Esophagus muscularis mucosa (tissue), 3 donors: ENCODE measurements at regions not wholly inside any gene's neighbourhood (a gene's known extent, or its start where the extent isn't known, plus 50 kb on each side); places are given as distances from the start of the nearest gene placed in this dataset.

Source experiments
- CTCF ChIP-seq, 3 experiments: fragments of 200-600 bp in 2 of 3; fragments of 450-650 bp in 1 of 3; sonication (generic) in 2 of 3; IDR thresholded peaks; one replicate each; pipeline ENCODE4 v1.5.1; 2017 to 2019; ENCODE audit warnings: antibody characterized with exemption in 3 of 3, mild to moderate bottlenecking in 2 of 3, moderate library complexity in 1 of 3
- POLR2AphosphoS5 ChIP-seq, 2 donors: sonication (generic); formaldehyde crosslinking; IDR thresholded peaks; one replicate each; pipeline ENCODE4 v1.6.1; 2017; ENCODE audit warnings: antibody characterized with exemption in 2 of 2

- TF ChIP-seq POLR2AphosphoS5 (IDR thresholded peaks at IDR 0.05) (no peak), CTCF (IDR thresholded peaks at IDR 0.05) (no peak)
Observed at GRCh38 chr2:239737144-239737463, 288.0 kb downstream of the NDUFA10 start.
